H9 (cell line): ENCODE measurements at regions not wholly inside any gene's neighbourhood (a gene's known extent, or its start where the extent isn't known, plus 50 kb on each side); places are given as distances from the start of the nearest gene placed in this dataset.

ENCODE experiments used
- DNase-seq: peaks from one replicate; pipeline ENCODE4 v3.0.0-alpha.2; 2017
- H2AFZ ChIP-seq: one replicate; pipeline ENCODE4 v1.6.1; 2013; ENCODE audit warnings: mild to moderate bottlenecking, low read length, control low read depth, moderate library complexity
- H2AK5ac ChIP-seq: 2 replicates; pipeline ENCODE4 v1.6.1; 2013; ENCODE audit warnings: low read length, control low read depth, mixed read lengths; ENCODE audit not compliant: insufficient read length
- H2BK120ac ChIP-seq: one replicate; pipeline ENCODE4 v1.6.1; 2013; ENCODE audit warnings: low read depth, mild to moderate bottlenecking, low read length, control low read depth, inconsistent platforms; ENCODE audit not compliant: poor library complexity, severe bottlenecking
- H2BK12ac ChIP-seq: 2 replicates; pipeline ENCODE4 v1.6.1; 2013; ENCODE audit warnings: low read length, control low read depth, mixed read lengths, low read depth; ENCODE audit not compliant: insufficient read length
- H2BK15ac ChIP-seq: 2 replicates; pipeline ENCODE4 v1.6.1; 2013; ENCODE audit warnings: low read depth, low read length, control low read depth
- H2BK20ac ChIP-seq: one replicate; pipeline ENCODE4 v1.6.1; 2013; ENCODE audit warnings: low read depth, mild to moderate bottlenecking, low read length, control low read depth, inconsistent platforms; ENCODE audit not compliant: poor library complexity, severe bottlenecking
- H2BK5ac ChIP-seq: 2 replicates; pipeline ENCODE4 v1.6.1; 2013; ENCODE audit warnings: low read length, control low read depth, mixed read lengths; ENCODE audit not compliant: insufficient read length
- H3K14ac ChIP-seq: 2 replicates; pipeline ENCODE4 v1.6.1; 2013; ENCODE audit warnings: low read length, control low read depth; ENCODE audit not compliant: insufficient read depth
- H3K18ac ChIP-seq: 2 replicates; pipeline ENCODE4 v1.6.1; 2013; ENCODE audit warnings: low read depth, mild to moderate bottlenecking, mixed read lengths, low read length, control low read depth; ENCODE audit not compliant: insufficient read length
- H3K23ac ChIP-seq: 2 replicates; pipeline ENCODE4 v1.6.1; 2013; ENCODE audit warnings: low read length, control low read depth, mixed read lengths, low read depth; ENCODE audit not compliant: insufficient read length
- H3K23me2 ChIP-seq: 2 replicates; pipeline ENCODE4 v1.6.1; 2013; ENCODE audit warnings: low read depth, mild to moderate bottlenecking, mixed read lengths, low read length, control low read depth; ENCODE audit not compliant: insufficient read length, poor library complexity, severe bottlenecking
- H3K27ac ChIP-seq: 2 replicates; pipeline ENCODE4 v1.5.1; 2013; ENCODE audit warnings: low read length, control low read depth, mixed read lengths, low read depth; ENCODE audit not compliant: insufficient read length
- H3K27me3 ChIP-seq: 2 replicates; pipeline ENCODE4 v1.6.1; 2013; ENCODE audit warnings: low read length, control low read depth, inconsistent platforms; ENCODE audit not compliant: insufficient read depth
- H3K4ac ChIP-seq: 2 replicates; pipeline ENCODE4 v1.6.1; 2013; ENCODE audit warnings: low read depth, mild to moderate bottlenecking, control low read depth, inconsistent platforms, low read length, moderate library complexity
- H3K4me1 ChIP-seq: 2 replicates; pipeline ENCODE4 v1.6.1; 2013; ENCODE audit warnings: low read length, control low read depth, inconsistent platforms; ENCODE audit not compliant: insufficient read depth
- H3K4me2 ChIP-seq: 2 replicates; pipeline ENCODE4 v1.6.1; 2013; ENCODE audit warnings: low read length, control low read depth, mixed read lengths; ENCODE audit not compliant: insufficient read length, insufficient read depth
- H3K56ac ChIP-seq: 2 replicates; pipeline ENCODE4 v1.6.1; 2013; ENCODE audit warnings: low read depth, mild to moderate bottlenecking, mixed read lengths, low read length, control low read depth; ENCODE audit not compliant: insufficient read length
- H3K79me1 ChIP-seq: 2 replicates; pipeline ENCODE4 v1.6.1; 2013; ENCODE audit warnings: low read depth, mild to moderate bottlenecking, moderate library complexity, low read length, control low read depth, inconsistent platforms; ENCODE audit not compliant: insufficient read depth, poor library complexity, severe bottlenecking
- H3K79me2 ChIP-seq: 2 replicates; pipeline ENCODE4 v1.6.1; 2013; ENCODE audit warnings: low read length, control low read depth, inconsistent platforms; ENCODE audit not compliant: insufficient read depth
- H3K9ac ChIP-seq: 2 replicates; pipeline ENCODE4 v1.6.1; 2013; ENCODE audit warnings: low read length, control low read depth, mixed read lengths; ENCODE audit not compliant: insufficient read length; ENCODE audit errors: extremely low read depth
- H3K9me3 ChIP-seq: one replicate; pipeline ENCODE4 v1.6.1; 2013; ENCODE audit warnings: low read depth, low read length, inconsistent platforms; ENCODE audit not compliant: control insufficient read depth
- H3T11ph ChIP-seq: one replicate; pipeline ENCODE4 v1.6.1; 2013; ENCODE audit warnings: mild to moderate bottlenecking, low read length, control low read depth, inconsistent platforms
- H4K20me1 ChIP-seq: one replicate; pipeline ENCODE4 v1.6.1; 2013; ENCODE audit not compliant: control insufficient read depth, insufficient read length, insufficient read depth
- H4K5ac ChIP-seq: 2 replicates; pipeline ENCODE4 v1.6.1; 2013; ENCODE audit warnings: low read depth, mild to moderate bottlenecking, mixed read lengths, low read length, control low read depth; ENCODE audit not compliant: insufficient read length
- H4K8ac ChIP-seq: replicated peaks from 2 replicates; pipeline ENCODE4 v1.6.1; 2013; ENCODE audit warnings: low read length, control low read depth, mixed read lengths, low read depth; ENCODE audit not compliant: insufficient read length
- H4K91ac ChIP-seq: 2 replicates; pipeline ENCODE4 v1.6.1; 2013; ENCODE audit warnings: low read depth, mild to moderate bottlenecking, moderate library complexity, mixed read lengths, low read length, control low read depth; ENCODE audit not compliant: insufficient read length
- H3K27ac Mint-ChIP-seq, 3 experiments: 2 replicates in 2 of 3; 3 replicates in 1 of 3; pipeline ENCODE4 v1.8.0; 2020 to 2021; ENCODE audit warnings: mixed read lengths in 3 of 3, mild to moderate bottlenecking in 1 of 3, moderate library complexity in 1 of 3
- H3K27me3 Mint-ChIP-seq: 2 replicates; pipeline ENCODE4 v1.8.0; 2021; ENCODE audit warnings: low read depth, mild to moderate bottlenecking, moderate library complexity, mixed read lengths
- H3K36me3 Mint-ChIP-seq, 3 experiments: 2 replicates in 2 of 3; 3 replicates in 1 of 3; pipeline ENCODE4 v1.8.0; 2020 to 2021; ENCODE audit warnings: low read depth in 3 of 3, mixed read lengths in 3 of 3; ENCODE audit not compliant: insufficient read depth in 1 of 3
- H3K4me1 Mint-ChIP-seq, 2 experiments: 2 replicates each; pipeline ENCODE4 v1.8.0; 2020; ENCODE audit warnings: mixed read lengths in 2 of 2
- H3K4me3 Mint-ChIP-seq, 2 experiments: 2 replicates in 1 of 2; 3 replicates in 1 of 2; pipeline ENCODE4 v1.8.0; 2020 to 2021; ENCODE audit warnings: mild to moderate bottlenecking in 2 of 2, mixed read lengths in 2 of 2, moderate library complexity in 1 of 2
- H3K9me3 Mint-ChIP-seq, 2 experiments: 2 replicates in 1 of 2; 3 replicates in 1 of 2; pipeline ENCODE4 v1.8.0; 2020; ENCODE audit warnings: mild to moderate bottlenecking in 2 of 2, mixed read lengths in 2 of 2, moderate library complexity in 1 of 2
- WGBS: extraction: QIAGEN DNeasy Blood & Tissue Kit; methylation state at CpG from one replicate; pipeline ENCODE4 v1.1.7; 2013; ENCODE audit warnings: missing lambda C conversion rate, low lambda C conversion rate, mixed read lengths; ENCODE audit not compliant: insufficient read length; ENCODE audit errors: extremely low coverage; 5-methylcytosine and 5-hydroxymethylcytosine counted together
- TF ChIP-seq, protein P1 (sequence below): fragments of 200-600 bp; sonication (generic); conservative IDR thresholded peaks from 3 replicates; pipeline ENCODE4 v1.8.0; 2021; ENCODE audit warnings: antibody characterized with exemption, mild to moderate bottlenecking

DNA sequence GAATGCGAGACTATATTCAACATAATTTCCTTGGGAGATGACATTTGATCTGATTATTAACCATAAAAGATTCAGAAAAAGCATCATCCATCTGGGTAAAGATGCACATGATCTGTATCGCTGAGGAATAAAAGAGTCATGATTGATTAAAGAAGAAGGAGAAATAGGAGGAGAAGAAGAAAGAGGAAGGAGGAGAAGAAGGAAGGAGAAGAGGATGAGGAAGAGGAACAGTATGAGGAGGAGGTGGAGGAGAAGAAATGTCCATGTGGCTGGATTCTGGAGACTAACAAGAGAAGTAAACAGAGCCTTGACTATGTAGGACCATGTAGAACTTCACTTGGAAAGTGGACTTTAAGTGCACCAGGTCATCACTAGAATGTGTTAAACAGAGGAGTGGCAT, 947.4 kb downstream of the LRFN5 start:
- peaks cover 3 to 5% (median 4%) of the 10 kb centered on the region in 3 experiments for H3K36me3 Mint-ChIP-seq
- Histone ChIP-seq H3K14ac (no peak overlapping the region), H3K4me1 (no peaks in the 10 kb centered on the region), H2BK120ac (no peak overlapping the region), H3K23ac (no peak overlapping the region), H4K5ac (no peak overlapping the region), H3K9me3 (no peaks in the 10 kb centered on the region), H3K79me1 (no peaks in the 10 kb centered on the region), H2BK12ac (no peak overlapping the region), H2BK5ac (no peak overlapping the region), H3K9ac (no peak overlapping the region), H3K4ac (no peak overlapping the region), H2AFZ (no peak overlapping the region), H3K79me2 (no peaks in the 10 kb centered on the region), H2BK15ac (no peak overlapping the region), H3T11ph (no peak overlapping the region), H4K8ac (no peak overlapping the region), H3K4me2 (no peak overlapping the region), H3K56ac (no peak overlapping the region), H4K91ac (no peak overlapping the region), H3K27ac (no peak overlapping the region), H2AK5ac (no peak overlapping the region), H4K20me1 (no peaks in the 10 kb centered on the region), H2BK20ac (no peak overlapping the region), H3K23me2 (no peaks in the 10 kb centered on the region), H3K18ac (no peak overlapping the region), H3K27me3 (no peaks in the 10 kb centered on the region)
- no CpG with 5 or more reads among the region's 2 CpGs for WGBS
- TF ChIP-seq, protein P1, sequence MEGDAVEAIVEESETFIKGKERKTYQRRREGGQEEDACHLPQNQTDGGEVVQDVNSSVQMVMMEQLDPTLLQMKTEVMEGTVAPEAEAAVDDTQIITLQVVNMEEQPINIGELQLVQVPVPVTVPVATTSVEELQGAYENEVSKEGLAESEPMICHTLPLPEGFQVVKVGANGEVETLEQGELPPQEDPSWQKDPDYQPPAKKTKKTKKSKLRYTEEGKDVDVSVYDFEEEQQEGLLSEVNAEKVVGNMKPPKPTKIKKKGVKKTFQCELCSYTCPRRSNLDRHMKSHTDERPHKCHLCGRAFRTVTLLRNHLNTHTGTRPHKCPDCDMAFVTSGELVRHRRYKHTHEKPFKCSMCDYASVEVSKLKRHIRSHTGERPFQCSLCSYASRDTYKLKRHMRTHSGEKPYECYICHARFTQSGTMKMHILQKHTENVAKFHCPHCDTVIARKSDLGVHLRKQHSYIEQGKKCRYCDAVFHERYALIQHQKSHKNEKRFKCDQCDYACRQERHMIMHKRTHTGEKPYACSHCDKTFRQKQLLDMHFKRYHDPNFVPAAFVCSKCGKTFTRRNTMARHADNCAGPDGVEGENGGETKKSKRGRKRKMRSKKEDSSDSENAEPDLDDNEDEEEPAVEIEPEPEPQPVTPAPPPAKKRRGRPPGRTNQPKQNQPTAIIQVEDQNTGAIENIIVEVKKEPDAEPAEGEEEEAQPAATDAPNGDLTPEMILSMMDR = no peak
- H3K4me1 Mint-ChIP-seq = no peaks in the 10 kb centered on the region
- H3K4me3 Mint-ChIP-seq = no peak overlapping the region
- H3K27me3 Mint-ChIP-seq = no peaks in the 10 kb centered on the region
- no peak overlapping the region; a peak in 1 of 7 replicates for H3K27ac Mint-ChIP-seq
- DNase-seq = no peak
- no peaks in the 10 kb centered on the region; a peak in 1 of 5 replicates for H3K9me3 Mint-ChIP-seq
